H1 (cell line): ENCODE measurements at regions not wholly inside any gene's neighbourhood (a gene's known extent, or its start where the extent isn't known, plus 50 kb on each side); places are given as distances from the start of the nearest gene placed in this dataset.

Source experiments
- CTCF ChIA-PET: fragments of 300-600 bp; sonication (Branson Sonifier 250); formaldehyde crosslinking; loops from one replicate; lab custom pipeline; 2021; ENCODE audit not compliant: partially characterized antibody; lab: Charles Lee
- POLR2A ChIA-PET: fragments of 300-600 bp; sonication (Branson Sonifier 250); formaldehyde crosslinking; loops from one replicate; lab custom pipeline; 2021; ENCODE audit warnings: inconsistent platforms; ENCODE audit not compliant: partially characterized antibody; lab: Charles Lee
- DNase-seq, 2 experiments: peaks; one replicate each; pipeline versions ENCODE4 v3.0.0 to v3.0.0-alpha.2; 2010 to 2022; ENCODE audit warnings: low spot score in 2 of 2, low read depth in 1 of 2, mixed read lengths in 1 of 2
- FAIRE-seq: peaks from 2 replicates; lab custom pipeline; 2011; peaks lifted over from hg19 to GRCh38; lab: Jason Lieb, UNC
- H2AFZ ChIP-seq: 2 replicates; pipeline ENCODE4 v1.8.1; 2012; ENCODE audit warnings: low read length, inconsistent platforms
- H2AK5ac ChIP-seq: 2 replicates; pipeline ENCODE4 v1.6.1; 2013; ENCODE audit warnings: low read depth, low read length
- H2BK120ac ChIP-seq: replicated peaks from 2 replicates; pipeline ENCODE3; 2013; ENCODE audit warnings: low read depth, low read length, inconsistent platforms
- H2BK12ac ChIP-seq: 2 replicates; pipeline ENCODE4 v1.6.1; 2013; ENCODE audit warnings: low read depth, low read length
- H2BK15ac ChIP-seq: 2 replicates; pipeline ENCODE4 v1.6.1; 2013; ENCODE audit warnings: low read length
- H2BK20ac ChIP-seq: 2 replicates; pipeline ENCODE4 v1.6.1; 2013; ENCODE audit warnings: low read length
- H2BK5ac ChIP-seq: 2 replicates; pipeline ENCODE4 v1.6.1; 2013; ENCODE audit warnings: low read depth, low read length
- H3K14ac ChIP-seq: 2 replicates; pipeline ENCODE4 v1.6.1; 2013; ENCODE audit warnings: inconsistent platforms; ENCODE audit not compliant: insufficient read length
- H3K18ac ChIP-seq: 2 replicates; pipeline ENCODE4 v1.6.1; 2013; ENCODE audit warnings: low read length; ENCODE audit errors: extremely low read depth
- H3K23ac ChIP-seq: 2 replicates; pipeline ENCODE4 v1.6.1; 2013; ENCODE audit warnings: inconsistent platforms; ENCODE audit not compliant: insufficient read length
- H3K23me2 ChIP-seq: 2 replicates; pipeline ENCODE4 v1.6.1; 2013; ENCODE audit warnings: low read depth, low read length
- H3K27ac ChIP-seq: 2 replicates; pipeline ENCODE4 v1.6.1; 2011; ENCODE audit warnings: low read depth, low read length, inconsistent platforms
- H3K27me3 ChIP-seq, 4 experiments: replicated peaks in 1 of 4; 1 replicate in 1 of 4; 2 replicates in 3 of 4; pipeline versions ENCODE4 v1.6.1 to v1.8.1; 2011 to 2013; ENCODE audit warnings: low read length in 3 of 4, mild to moderate bottlenecking in 3 of 4, inconsistent platforms in 2 of 4, mixed read lengths in 2 of 4, moderate library complexity in 1 of 4; ENCODE audit not compliant: control insufficient read depth in 3 of 4, insufficient read depth in 3 of 4; ENCODE audit errors: extremely low read depth in 1 of 4
- H3K36me3 ChIP-seq, 4 experiments: 2 replicates each; pipeline versions ENCODE4 v1.6.1 to v1.8.1; 2011 to 2013; ENCODE audit warnings: mild to moderate bottlenecking in 4 of 4, low read length in 3 of 4, moderate library complexity in 2 of 4, control low read depth in 1 of 4, inconsistent platforms in 1 of 4; ENCODE audit not compliant: insufficient read depth in 4 of 4, control insufficient read depth in 2 of 4
- H3K4ac ChIP-seq: replicated peaks from 2 replicates; pipeline ENCODE3; 2013; ENCODE audit warnings: low read length, low read depth, mixed read lengths, inconsistent platforms; ENCODE audit not compliant: insufficient read length
- H3K4me1 ChIP-seq, 4 experiments: replicated peaks in 1 of 4; 1 replicate in 1 of 4; 2 replicates in 3 of 4; pipeline versions ENCODE4 v1.6.1 to v1.8.1; 2011 to 2013; ENCODE audit warnings: low read length in 3 of 4, inconsistent platforms in 2 of 4, mixed read lengths in 1 of 4; ENCODE audit not compliant: insufficient read depth in 4 of 4, control insufficient read depth in 3 of 4
- H3K4me2 ChIP-seq, 2 experiments: 2 replicates each; pipeline versions ENCODE4 v1.6.1 to v1.8.1; 2011 to 2013; ENCODE audit warnings: low read depth in 2 of 2, low read length in 2 of 2, control low read depth in 1 of 2, inconsistent platforms in 1 of 2, mild to moderate bottlenecking in 1 of 2; ENCODE audit not compliant: insufficient read depth in 1 of 2
- H3K4me3 ChIP-seq, 4 experiments: fragments of 200-600, 300-600 bp in 1 of 4; sonication (generic), shearing (Covaris generic), sonication (Bioruptor Twin) in 1 of 4; 2 replicates each; pipeline versions ENCODE4 v1.5.1 to v1.8.1; 2011 to 2016; ENCODE audit warnings: low read length in 4 of 4, low read depth in 3 of 4, control low read depth in 2 of 4, inconsistent platforms in 2 of 4, mild to moderate bottlenecking in 2 of 4, mixed read lengths in 1 of 4, moderate library complexity in 1 of 4; ENCODE audit not compliant: insufficient read depth in 2 of 4; ENCODE audit errors: extremely low read depth in 1 of 4
- H3K56ac ChIP-seq: replicated peaks from 2 replicates; pipeline ENCODE3; 2013; ENCODE audit warnings: low read depth, mild to moderate bottlenecking, mixed read lengths, low read length, inconsistent platforms; ENCODE audit not compliant: insufficient read length
- H3K79me1 ChIP-seq: 2 replicates; pipeline ENCODE4 v1.6.1; 2013; ENCODE audit warnings: low read depth, low read length, control low read depth
- H3K79me2 ChIP-seq, 2 experiments: 2 replicates each; pipeline versions ENCODE4 v1.6.1 to v1.8.1; 2012 to 2013; ENCODE audit warnings: low read length in 2 of 2, mild to moderate bottlenecking in 2 of 2, inconsistent platforms in 1 of 2; ENCODE audit not compliant: insufficient read depth in 2 of 2, control insufficient read depth in 1 of 2
- H3K9ac ChIP-seq, 4 experiments: replicated peaks in 1 of 4; 1 replicate in 1 of 4; 2 replicates in 3 of 4; pipeline versions ENCODE4 v1.6.1 to v1.8.1; 2011 to 2013; ENCODE audit warnings: low read depth in 3 of 4, low read length in 3 of 4, control low read depth in 2 of 4, mild to moderate bottlenecking in 2 of 4, moderate library complexity in 2 of 4, inconsistent platforms in 1 of 4; ENCODE audit errors: extremely low read depth in 1 of 4
- H3K9me3 ChIP-seq, 2 experiments: 2 replicates each; pipeline versions ENCODE4 v1.6.1 to v1.8.1; 2012 to 2013; ENCODE audit warnings: mild to moderate bottlenecking in 2 of 2, moderate library complexity in 2 of 2, control low read depth in 1 of 2, inconsistent platforms in 1 of 2, low read depth in 1 of 2, low read length in 1 of 2, mixed read lengths in 1 of 2; ENCODE audit not compliant: insufficient read depth in 2 of 2
- H4K20me1 ChIP-seq, 2 experiments: replicated peaks in 1 of 2; 2 replicates each; pipeline versions ENCODE3 to v1.8.1; 2011 to 2013; ENCODE audit warnings: inconsistent platforms in 2 of 2, low read length in 2 of 2, mild to moderate bottlenecking in 1 of 2; ENCODE audit not compliant: insufficient read depth in 2 of 2, control insufficient read depth in 1 of 2
- H4K5ac ChIP-seq: 2 replicates; pipeline ENCODE4 v1.6.1; 2013; ENCODE audit warnings: low read length, low read depth, mixed read lengths, inconsistent platforms; ENCODE audit not compliant: insufficient read length
- H4K8ac ChIP-seq: 2 replicates; pipeline ENCODE4 v1.8.0; 2013; ENCODE audit warnings: mild to moderate bottlenecking, moderate library complexity, low read length, inconsistent platforms; ENCODE audit not compliant: insufficient read depth; ENCODE audit errors: extremely low read depth
- H4K91ac ChIP-seq: replicated peaks from 2 replicates; pipeline ENCODE3; 2013; ENCODE audit warnings: low read length, mixed read lengths, inconsistent platforms; ENCODE audit not compliant: insufficient read length
- JUND ChIP-seq: IDR thresholded peaks from 2 replicates; pipeline ENCODE4 v1.6.1; 2011; ENCODE audit warnings: mild to moderate bottlenecking, improper control_type of control experiment, low read length
- WGBS, 2 experiments: shearing (Covaris generic) in 1 of 2; methylation state at CpG; one replicate each; pipeline versions ENCODE4 v1.1.6 to v1.1.7; 2013 to 2015; ENCODE audit warnings: low lambda C conversion rate in 2 of 2, mixed read lengths in 2 of 2, inconsistent platforms in 1 of 2, low coverage in 1 of 2, missing lambda C conversion rate in 1 of 2; ENCODE audit not compliant: insufficient replicate concordance in 2 of 2, insufficient coverage in 1 of 2, insufficient read length in 1 of 2; ENCODE audit errors: extremely low coverage in 1 of 2, missing lambda C conversion rate in 1 of 2; 5-methylcytosine and 5-hydroxymethylcytosine counted together

DNA sequence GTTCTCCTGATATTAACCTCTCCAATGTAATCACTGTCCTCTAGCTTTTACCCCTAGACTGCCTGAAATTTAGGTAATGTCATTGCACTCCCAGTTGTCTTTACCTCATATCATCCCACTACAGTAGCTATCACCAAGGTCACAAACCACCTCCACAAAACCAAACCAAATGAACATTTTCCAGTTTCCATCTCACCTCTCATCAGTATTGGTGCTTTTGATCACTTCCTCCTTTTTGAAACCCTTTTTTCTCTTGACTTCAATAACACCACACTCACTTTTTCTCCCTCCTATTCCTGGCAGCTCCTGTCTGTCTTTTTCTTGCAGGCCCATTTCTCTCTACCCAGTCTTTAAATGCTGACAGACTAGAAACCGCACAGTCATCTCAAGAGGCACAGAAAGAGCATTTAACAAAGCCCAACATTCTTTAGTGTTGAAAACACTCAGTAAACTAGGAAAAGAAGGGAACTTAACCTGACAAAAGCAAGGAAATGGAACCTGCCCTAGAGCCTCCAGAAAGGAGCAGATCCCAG, 95.9 kb upstream of the SIX2 start:
- Histone ChIP-seq H2BK5ac (no peak overlapping the region), H2BK12ac (no peak overlapping the region), H4K5ac (no peak overlapping the region), H3K4me2 (no peak overlapping the region), H3K4me3 (no peak overlapping the region), H3K4ac (no peak overlapping the region), H2BK15ac (no peak overlapping the region), H3K27me3 (no peaks in the 10 kb centered on the region), H3K23me2 (no peaks in the 10 kb centered on the region), H4K91ac (no peak overlapping the region), H2AFZ (no peak overlapping the region), H3K27ac (no peak overlapping the region), H3K56ac (no peak overlapping the region), H2BK20ac (no peak overlapping the region), H3K9me3 (no peaks in the 10 kb centered on the region), H3K79me1 (no peaks in the 10 kb centered on the region), H2BK120ac (no peak overlapping the region), H3K79me2 (no peaks in the 10 kb centered on the region), H4K8ac (no peak overlapping the region), H3K4me1 (no peaks in the 10 kb centered on the region), H3K14ac (no peak overlapping the region), H4K20me1 (no peaks in the 10 kb centered on the region), H2AK5ac (no peak overlapping the region), H3K18ac (no peak overlapping the region; the same call in 1 of the 2 replicates), H3K23ac (no peak overlapping the region), H3K36me3 (no peaks in the 10 kb centered on the region), H3K9ac (no peak overlapping the region)
- no peak for FAIRE-seq
- POLR2A ChIA-PET = no interaction called here
- no peak for TF ChIP-seq JUND
- CTCF ChIA-PET = interaction anchor here (0.6 to 1.8 kb wide), 6 partner anchors 14 to 656 kb away, joined by 3 to 8 read pairs (median 3); no protein-coding TSS in a partner anchor
- DNase-seq = no peak
- 94% methylated on average over 1 of the region's 1 CpG; no CpG with 5 or more reads in 1 of the 2 experiments for WGBS, 2 experiments
